ENCODE measurements at regions not wholly inside any gene's neighbourhood (a gene's known extent, or its start where the extent isn't known, plus 50 kb on each side); places are given as distances from the start of the nearest gene placed in this dataset.

- no peak for DNase-seq
Observed at GRCh38 chr21:25422610-25423608, 184.4 kb downstream of the MRPL39 start.

- peak; percentile 63 for DNase-seq
Observed at GRCh38 chr21:25421321-25422028, 185.8 kb downstream of the MRPL39 start.

GRCh38 chr21:25420831-25421230 lies 186.4 kb downstream of the MRPL39 start:
- no peak for DNase-seq

GRCh38 chr21:25416669-25417068 lies 190.6 kb downstream of the MRPL39 start:
- DNase-seq = no peak

- DNase-seq = no peak
Observed at GRCh38 chr21:25412100-25412499, 195.2 kb downstream of the MRPL39 start.

GRCh38 chr21:25409978-25410377 lies 197.3 kb downstream of the MRPL39 start:
- DNase-seq = no peak

GRCh38 chr21:25408666-25409065 lies 198.6 kb downstream of the MRPL39 start:
- no peak for DNase-seq

- DNase-seq = no peak
Observed at GRCh38 chr21:25406887-25407579, 200.2 kb downstream of the MRPL39 start.

- DNase-seq = no peak
Observed at GRCh38 chr21:25405984-25406383, 201.3 kb downstream of the MRPL39 start.

- no peak for DNase-seq
Observed at GRCh38 chr21:25402134-25402961, 204.9 kb downstream of the MRPL39 start.

GRCh38 chr21:25400427-25400826 lies 206.9 kb downstream of the MRPL39 start:
- DNase-seq = no peak

- no peak for DNase-seq
Observed at GRCh38 chr21:25398630-25399029, 208.7 kb downstream of the MRPL39 start.

- peak; percentile 74 for DNase-seq
Observed at GRCh38 chr21:25396135-25396711, 211.1 kb downstream of the MRPL39 start.

GRCh38 chr21:25391777-25392176 lies 215.5 kb downstream of the MRPL39 start:
- DNase-seq = no peak

- no peak for DNase-seq
Observed at GRCh38 chr21:25390701-25391100, 216.6 kb downstream of the MRPL39 start.

- DNase-seq = no peak
Observed at GRCh38 chr21:25387665-25388064, 219.6 kb downstream of the MRPL39 start.

- no peak for DNase-seq
Observed at GRCh38 chr21:25385911-25386474, 221.3 kb downstream of the MRPL39 start.

GRCh38 chr21:25385341-25385740 lies 221.9 kb downstream of the MRPL39 start:
- no peak for DNase-seq

- DNase-seq = no peak
Observed at GRCh38 chr21:25384782-25385181, 222.5 kb downstream of the MRPL39 start.

GRCh38 chr21:25383545-25383944 lies 223.7 kb downstream of the MRPL39 start:
- no peak for DNase-seq

GRCh38 chr21:25381936-25382452 lies 225.3 kb downstream of the MRPL39 start:
- DNase-seq = no peak
